OCI-M2 (cell line): ENCODE measurements at regions not wholly inside any gene's neighbourhood (a gene's known extent, or its start where the extent isn't known, plus 50 kb on each side); places are given as distances from the start of the nearest gene placed in this dataset.
"Not testable (repeated sequence)": the region's sequence is repeated elsewhere in the genome, so short reads cannot be mapped to it uniquely, and the experiment has no call there.

Experiments used
- DNase-seq: peaks from one replicate; lab custom pipeline; 2025; ENCODE audit not compliant: unreplicated experiment; lab: John Stamatoyannopoulos, UW

DNA sequence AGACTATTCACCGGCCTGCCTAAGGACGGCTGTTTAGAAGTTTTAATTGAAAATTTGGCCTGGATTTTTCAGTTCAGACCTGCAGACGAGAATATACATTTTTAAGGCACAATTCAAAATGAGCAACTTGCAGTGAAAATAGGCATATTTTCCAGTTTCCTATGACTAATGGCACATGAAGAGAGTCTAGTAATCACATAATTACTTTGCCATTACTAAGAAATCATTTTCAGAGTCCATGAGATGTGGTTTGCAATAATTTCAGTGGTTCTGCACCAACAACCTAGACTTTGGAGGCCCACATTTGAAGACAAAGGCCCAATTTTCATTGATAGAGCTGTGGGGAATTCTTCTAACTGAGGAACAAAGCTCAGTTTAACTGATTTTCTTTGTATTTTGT, 205.3 kb downstream of the SOX2 start:
- no peak for DNase-seq

DNA sequence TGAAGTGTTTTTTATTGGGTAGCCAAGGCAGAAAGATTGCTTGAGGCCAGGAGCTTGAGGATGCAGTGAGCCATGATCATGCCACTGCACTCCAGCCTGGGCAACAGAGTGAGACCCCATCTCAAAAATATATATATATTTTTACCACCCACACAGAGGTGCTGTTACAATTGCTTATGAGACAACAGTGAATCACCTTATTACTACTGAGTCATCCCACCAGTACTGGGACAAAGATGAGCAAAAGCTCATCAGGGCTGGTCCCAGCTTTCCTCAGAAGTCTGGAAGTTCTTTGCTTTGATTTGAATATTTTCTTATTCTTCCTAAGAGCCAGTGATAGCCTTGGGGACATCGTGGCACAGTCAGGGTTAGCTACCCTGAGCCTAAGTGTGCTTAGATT, 207.7 kb downstream of the SOX2 start:
- no peak for DNase-seq

DNA sequence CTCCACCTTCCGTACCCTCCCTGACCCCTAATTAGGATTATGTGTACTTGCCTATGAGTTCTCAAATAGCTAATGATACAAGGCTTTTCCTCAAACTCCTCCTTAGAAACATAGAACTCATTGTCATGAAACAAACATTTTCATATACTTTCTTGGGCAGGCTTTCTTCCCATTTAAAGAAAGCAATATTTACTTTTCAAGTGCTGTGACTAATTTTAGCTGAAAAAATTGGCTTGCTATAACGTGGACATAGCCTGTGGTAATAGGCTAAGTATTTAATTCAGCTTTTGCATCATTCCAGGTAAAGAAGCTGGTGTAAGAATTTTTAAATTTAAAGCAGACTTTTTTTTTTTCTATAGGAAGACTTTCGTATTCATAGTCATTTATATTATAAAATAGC, 208.7 kb downstream of the SOX2 start:
- no peak for DNase-seq

DNA sequence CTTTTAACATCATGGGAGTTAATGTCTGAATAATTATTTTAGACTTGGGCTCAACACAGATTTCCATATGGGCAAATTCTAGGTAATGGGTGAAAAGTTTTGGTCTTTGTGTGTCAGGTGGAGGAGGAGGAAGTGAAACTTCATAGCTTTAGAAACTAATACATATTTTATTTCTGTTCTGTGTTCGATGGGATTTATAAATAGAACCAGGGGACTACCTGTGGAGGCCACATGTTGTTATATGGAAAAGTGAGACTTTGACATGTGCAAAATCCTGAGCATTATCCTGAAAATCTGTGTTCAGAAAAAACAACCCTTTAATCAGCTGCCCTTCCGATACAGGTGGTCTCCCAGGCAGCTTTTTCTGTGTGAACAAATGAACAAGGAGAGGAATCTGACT, 209.5 kb downstream of the SOX2 start:
- no peak for DNase-seq

DNA sequence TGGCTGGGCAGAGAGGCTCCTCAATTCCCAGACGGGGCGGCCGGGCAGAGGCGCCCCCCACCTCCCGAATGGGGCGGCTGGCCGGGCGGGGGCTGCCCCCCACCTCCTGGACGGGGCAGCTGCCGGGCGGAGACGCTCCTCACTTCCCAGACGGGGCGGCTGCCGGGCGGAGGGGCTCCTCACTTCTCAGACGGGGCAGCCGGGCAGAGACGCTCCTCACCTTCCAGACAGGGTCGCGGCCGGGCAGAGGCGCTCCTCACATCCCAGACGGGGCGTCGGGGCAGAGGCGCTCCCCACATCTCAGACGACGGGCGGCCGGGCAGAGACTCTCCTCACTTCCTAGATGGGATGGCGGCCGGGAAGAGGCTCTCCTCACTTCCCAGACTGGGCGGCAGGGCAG, 214.1 kb downstream of the SOX2 start:
- DNase-seq = not testable (repeated sequence)

DNA sequence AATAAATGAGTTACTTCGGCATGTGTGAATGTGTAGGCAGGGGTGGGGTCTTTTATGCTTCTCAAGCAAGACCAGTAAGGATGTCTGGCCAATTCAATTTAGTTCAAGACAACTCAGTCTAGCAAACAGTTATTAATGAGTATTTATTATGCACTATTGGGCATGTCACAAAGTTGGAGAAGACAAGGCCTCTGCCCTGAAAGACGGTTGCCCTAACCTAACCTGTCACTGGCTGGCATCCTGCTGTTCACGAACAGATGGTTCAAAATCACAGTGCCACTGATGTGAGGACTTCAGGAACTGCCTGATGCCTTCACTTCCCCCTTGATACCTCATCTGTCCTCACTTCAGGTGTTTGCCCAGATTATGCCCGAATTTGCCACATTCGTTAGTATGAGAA, 217.8 kb downstream of the SOX2 start:
- DNase-seq = no peak

DNA sequence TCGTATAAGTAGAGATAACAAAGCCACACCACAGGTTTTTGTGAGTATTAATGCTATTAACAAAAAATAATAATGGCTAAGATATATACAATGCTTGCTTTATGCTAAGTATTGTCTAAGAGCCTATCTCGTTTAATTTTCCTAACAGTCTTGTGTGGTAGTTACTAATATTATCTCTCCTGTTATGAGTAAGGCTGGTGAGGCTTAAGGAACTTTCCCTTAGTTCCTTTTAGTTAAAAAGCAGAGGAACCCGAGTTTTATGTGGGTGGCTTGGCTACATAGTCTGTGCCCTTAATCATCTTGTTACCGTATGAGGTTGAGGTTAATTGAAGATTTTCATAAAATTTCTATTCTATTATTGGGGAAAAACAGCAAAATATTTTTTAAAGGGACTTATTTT, 218.4 kb downstream of the SOX2 start:
- DNase-seq = no peak

DNA sequence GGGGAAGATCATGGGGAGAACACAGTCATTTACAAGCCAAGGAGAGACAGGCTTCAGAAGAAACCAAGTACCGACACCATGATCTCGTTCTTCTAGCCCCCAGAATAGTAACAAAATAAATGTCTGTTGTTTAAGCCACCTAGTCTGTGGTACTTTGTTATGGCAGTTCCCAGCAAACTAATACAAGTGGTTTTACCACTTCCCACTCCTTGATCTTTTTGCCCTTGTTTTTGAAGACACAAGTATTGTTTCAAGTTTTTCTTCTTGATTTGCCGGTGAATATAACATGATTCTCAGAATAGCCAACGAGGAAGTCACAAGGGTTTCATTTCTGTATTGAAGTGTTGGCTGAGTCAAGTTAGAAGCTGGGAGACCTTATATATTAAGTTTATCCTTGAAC, 220.3 kb downstream of the SOX2 start:
- no peak for DNase-seq

DNA sequence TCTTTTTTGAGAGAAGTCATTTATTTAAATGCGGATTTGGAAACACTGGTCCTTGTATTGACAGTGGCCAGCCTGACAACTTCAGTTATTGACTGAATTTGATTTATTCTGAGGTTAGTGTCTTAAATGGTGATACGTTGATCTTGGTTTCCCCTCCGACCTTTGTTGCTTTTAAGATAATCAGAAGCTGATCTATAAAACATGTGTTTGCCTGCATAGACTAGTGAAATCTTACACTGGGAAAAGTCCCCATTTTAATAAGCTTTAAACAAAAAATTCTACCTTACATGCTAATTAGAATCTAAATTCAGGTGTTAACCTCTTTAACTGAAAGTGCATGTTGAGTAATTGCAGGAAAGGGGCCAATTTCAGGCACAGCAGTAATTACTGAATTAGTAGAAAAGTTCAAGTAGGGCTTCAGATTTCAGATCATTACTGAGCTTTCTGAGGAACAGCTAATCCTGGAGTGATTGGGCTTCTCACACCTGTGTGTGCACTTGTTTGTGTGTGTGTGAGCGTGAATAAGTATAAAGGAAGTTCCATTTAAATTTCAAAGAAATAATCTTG, 221.4 kb downstream of the SOX2 start:
- DNase-seq = no peak

DNA sequence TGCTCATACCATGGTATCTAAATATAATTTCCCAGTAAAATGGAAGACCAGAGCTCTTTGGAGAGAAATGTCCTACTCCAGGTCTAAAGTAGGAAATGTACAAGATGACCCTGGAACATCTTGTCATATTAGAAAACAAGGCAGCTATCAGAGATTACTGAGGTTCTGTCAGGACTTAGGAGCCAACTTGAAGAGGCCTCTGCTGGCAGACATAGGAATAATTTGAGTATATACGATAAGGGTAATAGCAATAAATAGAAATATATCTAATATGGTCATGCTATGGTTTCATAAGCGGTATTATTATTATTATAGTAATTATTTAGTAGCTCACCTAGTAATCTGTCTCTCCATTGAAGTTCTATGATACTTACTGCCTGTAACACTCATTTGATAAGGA, 224.2 kb downstream of the SOX2 start:
- DNase-seq = no peak

DNA sequence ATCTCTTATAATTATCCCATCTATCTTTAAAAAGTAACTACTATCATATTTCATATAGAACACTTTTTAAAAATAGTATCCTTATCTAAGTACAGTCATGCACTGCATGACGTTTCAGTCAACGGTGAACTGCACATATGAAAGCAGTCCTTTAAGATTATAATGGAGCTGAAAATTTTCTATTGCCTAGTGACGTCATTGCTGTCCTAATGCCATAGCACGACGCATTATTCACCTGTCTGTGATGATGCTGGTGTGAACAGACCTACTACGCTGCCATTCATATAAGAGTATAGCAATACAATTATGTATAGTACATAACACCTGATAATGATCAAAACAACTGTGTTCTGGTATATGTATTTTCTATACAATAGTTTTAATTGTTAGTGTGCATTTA, 225.0 kb downstream of the SOX2 start:
- no peak for DNase-seq

DNA sequence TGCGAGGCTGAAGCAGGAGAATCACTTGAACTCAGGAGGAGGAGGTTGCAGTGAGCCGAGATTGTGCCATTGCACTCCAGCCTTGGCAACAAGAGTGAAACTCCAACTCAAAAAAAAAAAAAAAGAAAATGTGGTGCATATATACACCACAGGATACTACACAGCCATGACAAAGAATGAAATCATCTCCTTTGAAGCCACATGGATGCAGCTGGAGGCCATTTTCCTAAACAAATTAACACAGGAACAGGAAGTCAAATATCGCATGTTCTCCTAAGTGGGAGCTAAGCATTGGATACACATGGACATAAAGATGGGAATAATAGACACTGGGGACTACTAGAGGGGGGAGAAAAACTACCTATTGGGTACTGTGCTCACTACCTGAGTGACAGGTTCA, 226.9 kb downstream of the SOX2 start:
- not testable (repeated sequence) for DNase-seq

DNA sequence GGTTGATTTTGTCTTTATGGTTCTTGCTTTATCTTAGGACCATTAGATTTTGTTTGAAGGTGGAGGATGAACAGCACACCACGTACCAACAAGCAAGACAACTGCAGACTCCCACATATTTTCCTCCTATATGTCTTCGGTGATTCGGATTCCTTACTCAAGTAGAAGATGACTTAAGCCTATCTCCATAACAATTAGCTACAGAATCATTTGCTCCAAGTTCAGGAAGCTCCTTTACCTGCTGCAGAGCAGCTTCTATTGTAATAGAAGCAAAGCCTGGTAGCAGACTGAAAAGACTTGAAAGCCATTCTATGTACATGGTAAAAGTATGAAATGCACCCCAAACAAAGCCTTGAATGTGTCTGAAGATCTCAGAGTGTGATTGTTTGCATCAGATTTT, 229.0 kb downstream of the SOX2 start:
- no peak for DNase-seq

DNA sequence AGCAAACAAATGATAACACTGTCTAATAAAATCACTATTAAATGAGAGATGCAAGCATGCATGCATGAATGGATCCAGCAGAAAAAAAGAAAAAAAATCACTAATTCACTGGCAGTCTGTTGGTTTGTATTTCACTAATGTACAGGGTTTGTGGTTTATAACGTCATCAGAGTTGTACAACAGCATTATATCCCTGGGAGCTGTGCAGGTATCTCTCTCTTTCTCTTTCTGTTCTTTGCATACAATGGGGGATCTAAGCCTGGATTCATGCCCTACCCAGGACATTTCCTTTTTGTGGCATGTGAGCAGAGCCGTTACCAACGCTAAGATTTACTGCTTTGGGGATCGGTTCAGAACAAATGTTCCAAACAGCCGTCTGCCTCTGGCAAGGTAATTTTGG, 229.5 kb downstream of the SOX2 start:
- no peak for DNase-seq

DNA sequence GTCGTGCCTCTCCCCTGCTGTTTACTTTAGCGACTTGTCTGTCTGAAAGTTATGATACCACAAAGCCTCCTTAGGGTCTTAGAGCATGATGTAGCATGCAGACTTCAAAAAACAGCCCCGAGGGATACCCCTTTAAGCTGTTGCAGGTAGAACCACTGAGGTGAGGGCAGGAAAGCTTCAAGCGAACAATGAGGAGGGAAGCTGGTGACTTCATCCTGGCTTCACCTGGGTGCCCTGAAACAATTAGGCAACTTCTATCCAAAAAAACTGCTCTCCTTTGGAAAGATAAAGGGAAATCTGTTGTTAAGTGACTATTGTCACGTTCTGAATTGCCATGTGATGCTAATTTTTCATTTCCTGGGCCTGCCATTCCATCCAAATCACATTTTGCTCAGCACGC, 231.6 kb downstream of the SOX2 start:
- no peak for DNase-seq

DNA sequence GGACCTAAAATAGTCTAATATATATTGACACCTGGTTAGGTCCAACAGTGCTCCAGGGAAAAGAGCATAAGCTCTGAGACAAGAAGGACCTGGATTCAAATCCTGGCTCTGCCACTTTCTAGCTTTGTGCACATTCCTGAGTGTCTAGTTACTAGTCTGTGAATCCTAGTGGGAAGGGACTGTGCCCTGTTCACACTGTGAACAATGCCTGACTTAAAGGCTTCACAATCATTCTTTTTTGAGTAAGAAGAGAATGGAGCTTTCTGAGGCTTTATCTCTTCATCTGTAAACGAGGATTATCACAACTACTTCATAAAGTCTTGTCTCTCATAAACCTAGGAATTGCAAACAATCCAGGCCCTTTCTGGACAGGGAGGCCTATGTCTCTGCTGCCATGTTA, 235.9 kb downstream of the SOX2 start:
- DNase-seq = no peak

DNA sequence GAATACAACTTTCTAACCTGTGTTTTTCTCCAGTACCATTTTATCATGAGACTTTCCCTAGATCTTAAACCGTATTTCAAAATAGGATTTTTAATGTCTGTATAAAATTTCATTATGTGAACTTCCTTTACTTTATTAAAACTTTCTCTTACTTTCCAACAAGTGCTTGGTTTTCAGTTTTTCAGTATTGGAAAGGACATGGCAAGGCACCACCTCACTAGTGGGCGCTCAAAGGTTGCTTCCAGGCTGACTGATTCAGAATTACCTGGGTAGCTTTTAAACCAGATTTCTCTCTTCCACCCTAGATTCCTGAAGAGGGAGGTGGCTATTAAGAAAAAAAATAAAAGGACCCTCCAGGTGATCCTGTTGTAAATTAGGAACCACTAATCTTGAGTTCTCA, 236.6 kb downstream of the SOX2 start:
- no peak for DNase-seq

DNA sequence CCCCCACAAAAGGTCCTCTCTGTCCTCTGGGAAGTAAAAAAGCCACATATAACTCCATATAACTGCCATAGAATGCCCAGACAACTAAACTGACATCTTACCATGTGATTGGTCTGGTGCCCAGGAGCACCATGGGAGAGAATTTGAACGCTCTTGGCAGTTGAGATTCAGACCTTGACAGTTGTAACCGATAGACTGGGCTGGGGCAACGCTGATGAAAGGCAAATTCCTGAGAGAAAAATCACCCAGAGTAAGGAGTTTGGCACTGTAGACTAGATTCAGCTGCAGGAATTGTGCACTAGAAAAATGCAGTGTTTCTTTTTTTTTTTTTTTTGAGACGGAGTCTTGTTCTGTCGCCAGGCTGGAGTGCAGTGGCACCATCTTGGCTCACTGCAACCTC, 240.5 kb downstream of the SOX2 start:
- no peak for DNase-seq

DNA sequence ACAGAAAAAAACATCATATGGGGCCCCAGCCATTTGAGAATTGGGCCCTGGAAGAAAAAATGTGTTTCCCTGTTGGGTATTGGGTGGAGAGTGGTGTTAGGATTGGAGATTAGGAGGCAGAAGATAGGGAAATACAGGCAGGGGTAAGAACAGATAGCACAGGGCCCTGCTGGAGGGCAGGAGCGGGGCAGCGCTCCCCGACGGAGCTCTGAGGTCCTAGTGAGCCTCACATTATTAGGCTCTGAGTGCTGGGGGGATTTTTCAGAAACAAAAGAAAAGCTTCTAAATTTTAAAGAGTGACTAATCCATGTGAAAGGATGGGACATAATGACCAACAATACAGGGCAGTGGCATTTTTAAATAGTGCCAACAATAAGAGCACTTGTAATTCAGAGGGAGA, 241.2 kb downstream of the SOX2 start:
- no peak for DNase-seq

DNA sequence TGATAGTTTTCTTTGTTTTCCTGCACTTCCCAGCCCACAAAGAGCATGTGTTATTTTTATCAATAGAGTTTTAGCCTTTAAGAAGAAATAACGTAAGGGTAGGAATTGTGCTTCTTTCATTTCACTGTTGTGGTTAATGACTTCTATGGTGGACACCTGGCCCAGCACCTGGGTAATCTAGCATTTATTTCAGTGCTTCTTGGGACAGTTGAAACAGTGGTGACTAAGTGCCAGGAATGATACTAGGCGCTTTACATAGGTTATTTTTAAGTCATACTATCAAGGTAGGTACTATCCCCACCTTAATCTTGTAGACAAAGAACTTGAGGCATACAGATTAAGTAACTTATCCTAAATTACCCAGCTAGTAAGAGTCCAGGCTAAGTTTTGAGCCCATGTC, 243.8 kb downstream of the SOX2 start:
- no peak for DNase-seq

DNA sequence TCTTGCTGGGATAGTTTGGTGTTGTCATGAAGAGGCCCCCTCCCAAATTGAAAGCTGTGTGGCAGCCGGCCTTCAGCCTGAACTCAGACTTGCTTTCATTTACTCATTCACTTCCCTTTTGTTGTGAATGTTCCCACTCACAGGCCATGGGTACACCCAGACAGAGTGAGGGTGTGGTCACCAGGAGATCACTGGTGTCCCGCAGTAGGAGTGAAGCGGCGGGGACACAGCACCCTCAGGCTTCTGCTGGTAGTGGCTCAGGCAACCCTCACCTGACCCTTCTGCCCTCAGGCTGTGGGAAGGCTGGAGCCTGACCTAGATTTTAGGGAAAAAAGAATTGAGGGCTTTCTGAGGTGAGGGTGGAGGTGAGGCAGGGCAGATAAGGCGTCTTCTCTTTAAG, 244.4 kb downstream of the SOX2 start:
- no peak for DNase-seq

DNA sequence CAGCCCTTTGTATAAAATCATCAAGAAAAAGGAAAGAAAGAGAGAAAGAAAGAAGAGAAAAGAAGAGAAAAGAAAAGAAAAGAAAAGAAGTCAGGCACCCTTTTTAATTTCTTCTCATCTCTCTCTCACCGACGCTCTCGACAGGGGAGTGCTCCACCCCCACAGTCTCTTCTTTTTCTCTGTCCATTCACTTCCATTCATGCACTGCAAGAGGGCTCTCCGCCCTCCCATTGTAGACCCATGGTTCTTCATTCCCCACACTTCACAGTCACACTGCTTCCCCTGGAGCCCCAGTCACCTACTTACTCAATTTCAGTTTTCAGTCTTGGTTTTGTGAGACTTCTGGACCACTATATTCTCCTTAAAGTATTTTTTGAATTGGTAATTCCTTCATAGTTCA, 254.7 kb downstream of the SOX2 start:
- no peak for DNase-seq

DNA sequence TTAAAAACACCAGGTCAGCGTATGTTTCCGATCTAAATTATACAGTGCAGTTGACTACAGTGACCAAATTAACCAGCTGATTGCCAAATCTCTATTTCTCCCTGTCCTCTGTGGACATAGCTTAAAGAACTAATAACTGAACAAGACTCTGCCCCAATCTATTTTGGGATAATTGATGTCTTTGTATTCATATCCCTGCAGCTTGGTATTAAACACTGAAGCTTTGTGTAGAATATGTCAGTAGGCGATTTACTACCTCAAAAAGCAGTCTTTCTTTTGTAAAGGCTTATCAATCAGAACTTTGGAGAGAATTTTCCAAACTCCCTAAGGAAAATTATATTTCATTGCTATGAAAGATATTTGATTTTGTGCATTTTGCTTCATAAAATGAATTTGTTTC, 258.2 kb downstream of the SOX2 start:
- DNase-seq = no peak

DNA sequence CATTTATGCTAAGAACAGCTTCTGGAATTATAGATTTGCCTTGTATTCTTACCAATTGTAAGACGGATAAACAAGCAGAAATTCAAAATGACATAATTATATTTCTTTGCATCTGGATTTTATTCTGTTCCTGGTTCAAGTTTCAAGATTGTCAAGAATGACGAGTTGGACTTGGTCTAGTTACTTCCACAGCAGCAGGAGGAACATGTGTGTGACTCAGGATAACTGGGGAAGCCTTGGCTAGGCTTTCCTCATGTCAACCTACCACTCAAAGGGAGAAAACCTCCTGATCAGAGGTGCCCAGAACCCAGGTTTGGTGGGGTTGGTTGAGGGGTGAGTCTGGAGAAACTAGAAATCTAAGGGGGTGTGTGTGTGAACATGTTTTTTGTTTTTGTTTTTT, 259.7 kb downstream of the SOX2 start:
- DNase-seq = no peak
